GM12872 (cell line): ENCODE measurements at regions not wholly inside any gene's neighbourhood (a gene's known extent, or its start where the extent isn't known, plus 50 kb on each side); places are given as distances from the start of the nearest gene placed in this dataset.

ENCODE experiments used
- CTCF ChIP-seq: IDR thresholded peaks from 3 replicates; pipeline ENCODE4 v1.5.1; 2011; ENCODE audit warnings: low read depth, mild to moderate bottlenecking, low read length, moderate library complexity; ENCODE audit not compliant: insufficient read depth

GRCh38 chr3:18830087-18830486 is 318.2 kb upstream of the KCNH8 start:
- TF ChIP-seq CTCF, result no peak

GRCh38 chr3:18828637-18829036 is 319.7 kb upstream of the KCNH8 start:
- no peak for TF ChIP-seq CTCF

- no peak for TF ChIP-seq CTCF
These were observed 320.6 kb upstream of the KCNH8 start for GRCh38 chr3:18827664-18828063.

- no peak for TF ChIP-seq CTCF
These were observed 322.6 kb upstream of the KCNH8 start for GRCh38 chr3:18825665-18826064.

GRCh38 chr3:18813300-18813699 is 335.0 kb upstream of the KCNH8 start:
- TF ChIP-seq CTCF, result no peak

GRCh38 chr3:18812316-18812715 is 336.0 kb upstream of the KCNH8 start:
- TF ChIP-seq CTCF, result no peak

- no peak for TF ChIP-seq CTCF
These were observed 338.0 kb upstream of the KCNH8 start for GRCh38 chr3:18810306-18810661.

- no peak for TF ChIP-seq CTCF
These were observed 338.5 kb upstream of the KCNH8 start for GRCh38 chr3:18809640-18810305.
